HAP-1 (cell line): ENCODE measurements at regions not wholly inside any gene's neighbourhood (a gene's known extent, or its start where the extent isn't known, plus 50 kb on each side); places are given as distances from the start of the nearest gene placed in this dataset.

Experiments
- DNase-seq, 2 experiments: peaks; one replicate each; pipeline ENCODE4 v3.0.0-alpha.2; 2016 to 2020; ENCODE audit warnings: low spot score in 2 of 2
- H3K27me3 ChIP-seq: fragments of 250-450 bp; sonication (Bioruptor Pico); 2 replicates; pipeline ENCODE4 v1.5.1; 2020; ENCODE audit warnings: low read depth, mild to moderate bottlenecking, moderate library complexity
- H3K36me3 ChIP-seq: fragments of 250-450 bp; sonication (Bioruptor Pico); replicated peaks from 2 replicates; pipeline ENCODE4 v1.5.1; 2020; ENCODE audit warnings: mild to moderate bottlenecking
- H3K4me1 ChIP-seq: fragments of 250-450 bp; sonication (Bioruptor Pico); 2 replicates; pipeline ENCODE4 v1.5.1; 2020; ENCODE audit warnings: mild to moderate bottlenecking
- H3K4me3 ChIP-seq: fragments of 250-450 bp; sonication (Bioruptor Pico); 2 replicates; pipeline ENCODE4 v1.5.1; 2020; ENCODE audit warnings: mild to moderate bottlenecking, moderate library complexity
- H3K9me3 ChIP-seq: fragments of 250-450 bp; sonication (Bioruptor Pico); 2 replicates; pipeline ENCODE4 v1.5.1; 2020; ENCODE audit warnings: mild to moderate bottlenecking, moderate library complexity
- in situ Hi-C: fragments of 300-500 bp; cut with MboI; formaldehyde crosslinking; loops from 3 replicates; pipeline ENCODE4 v1.14.3; 2020; ENCODE audit warnings: low sequenced_read_pairs, inconsistent platforms, mixed read lengths

DNA sequence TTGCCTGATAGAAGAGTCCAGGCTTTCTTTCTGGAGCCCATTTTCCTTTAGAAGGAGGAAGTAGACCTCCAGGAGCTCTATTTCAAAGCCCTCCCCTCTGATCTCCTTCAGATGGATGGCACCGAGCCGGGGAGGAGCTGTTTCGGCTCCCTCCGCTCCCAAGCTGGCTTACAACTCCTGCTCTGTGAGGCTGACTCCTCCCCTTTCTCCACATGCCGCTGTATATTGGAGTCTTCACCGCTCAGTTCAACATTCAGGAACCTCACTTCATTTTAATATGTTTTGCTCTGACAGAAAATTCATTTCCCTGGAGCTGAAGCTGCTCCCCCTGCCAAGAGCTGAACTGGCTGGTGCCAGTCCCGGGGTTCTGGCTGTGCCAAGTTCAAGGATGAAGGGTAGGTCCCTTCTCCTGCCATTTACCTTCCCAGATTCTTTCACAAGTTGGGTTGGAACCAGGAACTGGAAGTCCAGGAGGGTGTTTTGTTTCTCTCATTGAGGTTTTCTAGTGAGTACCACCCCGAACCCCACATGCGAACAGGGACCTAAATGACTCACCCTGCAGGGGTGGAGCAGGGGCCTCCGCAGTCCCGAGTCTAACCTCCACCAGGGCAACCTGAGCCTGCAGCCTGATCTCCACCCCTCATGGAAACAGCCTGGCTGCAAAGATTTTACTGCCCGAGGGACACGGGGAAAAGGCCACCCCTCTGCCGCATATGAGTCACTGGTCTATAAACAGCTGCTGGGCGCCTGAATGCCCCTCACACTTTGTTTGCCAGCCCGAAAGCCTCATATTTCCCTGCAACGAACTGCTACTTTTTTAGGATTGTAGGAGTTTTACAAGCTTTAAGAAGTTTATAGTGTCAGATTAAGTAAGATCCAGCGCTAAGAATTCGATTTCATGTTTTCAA lies 68.6 kb upstream of the FOXA2 start:
- no peak for DNase-seq
- in situ Hi-C loops: no loop called here
- Histone ChIP-seq H3K36me3 (no peaks in the 10 kb centered on the region), H3K4me1 (no peaks in the 10 kb centered on the region), H3K4me3 (no peak overlapping the region), H3K9me3 (no peaks in the 10 kb centered on the region), H3K27me3 (no peaks in the 10 kb centered on the region)

DNA sequence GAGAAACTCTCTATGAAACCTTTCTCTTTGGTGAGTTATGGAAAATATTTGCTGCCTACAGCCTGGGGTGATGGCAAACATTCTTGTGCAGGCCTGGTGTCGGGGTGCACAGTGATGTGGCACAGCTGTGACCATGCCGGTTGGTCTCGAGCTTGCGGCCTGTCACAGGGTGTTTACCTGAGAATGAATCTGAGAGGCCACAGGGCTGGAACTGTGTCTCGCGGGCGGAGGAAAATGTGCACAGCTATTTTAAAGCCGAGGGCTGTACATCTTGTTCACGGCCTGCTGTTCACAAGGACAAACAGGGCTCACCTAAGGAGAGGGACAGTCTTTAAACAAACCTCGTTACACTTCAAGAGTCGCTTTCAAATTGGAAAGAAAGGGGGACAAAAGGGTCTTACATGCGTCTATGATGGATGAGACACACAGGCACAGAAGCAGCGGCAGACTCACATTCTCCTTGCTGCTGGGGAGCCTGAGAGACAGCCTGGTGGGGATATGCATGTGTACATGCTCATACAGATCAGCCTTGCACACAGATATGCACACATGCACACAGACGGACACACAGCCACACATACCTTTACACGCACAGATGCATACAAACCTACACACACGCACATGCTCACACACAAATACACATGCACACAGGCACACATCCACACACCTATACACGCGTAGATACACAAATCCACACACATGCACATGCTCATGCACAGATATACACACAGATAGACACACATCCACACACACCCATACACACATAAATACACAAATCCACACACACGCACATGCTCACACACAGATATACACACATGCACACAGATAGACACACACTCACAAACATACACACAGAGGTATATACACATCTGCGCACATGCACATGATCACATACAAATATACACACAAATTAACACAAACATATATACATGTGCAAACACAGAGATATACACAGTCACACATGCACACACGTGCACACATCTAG lies 69.6 kb upstream of the FOXA2 start:
- no peak overlapping the region for H3K4me3 ChIP-seq
- DNase-seq: no peak
- no peaks in the 10 kb centered on the region for H3K9me3 ChIP-seq
- H3K27me3 ChIP-seq: no peaks in the 10 kb centered on the region
- in situ Hi-C loops: no loop called here
- H3K36me3 ChIP-seq: no peaks in the 10 kb centered on the region
- no peaks in the 10 kb centered on the region for H3K4me1 ChIP-seq

- H3K36me3 ChIP-seq: no peaks in the 10 kb centered on the region
- no peaks in the 10 kb centered on the region for H3K27me3 ChIP-seq
- no peak for DNase-seq
- in situ Hi-C loops: no loop called here
- no peaks in the 10 kb centered on the region for H3K9me3 ChIP-seq
- no peak overlapping the region for H3K4me3 ChIP-seq
- no peaks in the 10 kb centered on the region for H3K4me1 ChIP-seq
Measured at GRCh38 chr20:22663528-22664025, 79.2 kb upstream of the FOXA2 start.

- DNase-seq: no peak
- in situ Hi-C loops: no loop called here
- H3K36me3 ChIP-seq: no peaks in the 10 kb centered on the region
- no peaks in the 10 kb centered on the region for H3K27me3 ChIP-seq
- no peaks in the 10 kb centered on the region for H3K4me1 ChIP-seq
- H3K4me3 ChIP-seq: no peak overlapping the region
- H3K9me3 ChIP-seq: no peaks in the 10 kb centered on the region
Measured at GRCh38 chr20:22667198-22667597, 82.8 kb upstream of the FOXA2 start.

DNA sequence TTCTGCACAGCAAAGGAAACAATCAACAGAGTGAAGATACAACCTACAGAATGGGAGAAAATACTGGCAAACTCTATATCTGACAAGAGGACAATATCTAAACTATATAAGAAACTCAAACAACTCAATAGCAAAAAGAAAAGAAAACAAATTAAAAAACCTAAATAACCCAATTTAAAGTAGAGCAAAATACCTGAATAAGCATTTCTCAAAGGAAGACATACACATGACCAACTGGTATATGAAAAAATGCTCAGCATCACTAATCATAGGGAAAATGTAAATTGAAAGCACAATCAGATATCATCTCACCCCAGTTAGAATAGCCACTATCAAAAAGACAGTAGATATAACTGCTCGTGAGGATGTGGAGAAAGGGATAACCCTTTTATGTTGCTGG lies 87.8 kb upstream of the FOXA2 start:
- H3K4me1 ChIP-seq: no peaks in the 10 kb centered on the region
- no peak overlapping the region for H3K4me3 ChIP-seq
- H3K36me3 ChIP-seq: no peaks in the 10 kb centered on the region
- H3K27me3 ChIP-seq: no peaks in the 10 kb centered on the region
- DNase-seq: no peak
- in situ Hi-C loops: no loop called here
- H3K9me3 ChIP-seq: no peaks in the 10 kb centered on the region

GRCh38 chr20:22673467-22673866 lies 89.1 kb upstream of the FOXA2 start:
- in situ Hi-C loops: no loop called here
- H3K27me3 ChIP-seq: no peaks in the 10 kb centered on the region
- DNase-seq: no peak
- no peaks in the 10 kb centered on the region for H3K4me1 ChIP-seq
- no peak overlapping the region for H3K4me3 ChIP-seq
- H3K36me3 ChIP-seq: no peaks in the 10 kb centered on the region
- H3K9me3 ChIP-seq: no peaks in the 10 kb centered on the region

DNA sequence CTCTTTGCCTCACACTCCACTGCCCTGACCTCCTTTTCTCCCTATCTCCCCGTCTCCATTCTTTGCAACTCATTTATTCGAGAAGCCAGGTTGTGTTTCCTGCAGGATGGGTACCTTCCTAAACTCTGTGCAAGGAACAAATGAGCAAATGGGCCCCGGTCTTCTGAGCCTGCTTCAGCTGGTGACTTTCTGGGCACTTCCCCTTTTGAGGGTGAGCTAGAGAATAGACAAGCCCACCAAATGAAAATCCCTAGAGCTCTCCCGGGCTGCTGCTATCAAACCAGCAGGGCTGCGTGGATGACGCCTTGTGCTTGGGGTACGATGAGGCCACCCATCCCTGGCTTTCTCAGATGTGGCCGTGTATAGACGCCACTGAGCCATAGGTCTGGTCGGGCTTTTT lies 91.0 kb upstream of the FOXA2 start:
- no peak for DNase-seq

GRCh38 chr20:22678678-22679077 lies 94.3 kb upstream of the FOXA2 start:
- Histone ChIP-seq H3K27me3 (no peaks in the 10 kb centered on the region), H3K9me3 (no peaks in the 10 kb centered on the region), H3K4me1 (no peaks in the 10 kb centered on the region), H3K4me3 (no peak overlapping the region), H3K36me3 (no peaks in the 10 kb centered on the region)
- in situ Hi-C loops: no loop called here
- no peak for DNase-seq

More for the DNA sequence above, 91.0 kb upstream of the FOXA2 start:
- Histone ChIP-seq H3K4me1 (no peaks in the 10 kb centered on the region), H3K9me3 (no peaks in the 10 kb centered on the region), H3K4me3 (no peak overlapping the region), H3K27me3 (no peaks in the 10 kb centered on the region), H3K36me3 (no peaks in the 10 kb centered on the region)
- in situ Hi-C loops: no loop called here

DNA sequence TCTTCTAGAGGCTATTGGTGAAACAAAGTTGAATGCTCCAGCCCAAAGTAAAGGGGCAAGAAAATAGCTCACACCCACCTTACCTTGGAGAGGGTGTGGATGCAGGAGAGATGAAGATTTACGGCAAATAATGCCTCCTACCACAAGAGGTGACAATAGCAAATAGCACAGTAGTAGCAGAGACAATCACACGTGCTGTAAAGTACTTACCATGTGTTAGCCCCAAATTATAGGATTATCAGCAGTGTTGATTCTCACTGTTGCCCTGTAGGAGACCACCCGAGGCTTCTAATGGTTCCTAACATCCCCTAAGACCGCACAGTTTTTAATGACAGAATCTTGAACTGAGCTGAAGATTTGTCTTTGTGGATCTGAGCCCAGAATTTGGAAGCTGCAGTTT lies 94.8 kb upstream of the FOXA2 start:
- H3K4me1 ChIP-seq: no peaks in the 10 kb centered on the region
- DNase-seq: no peak
- H3K4me3 ChIP-seq: no peak overlapping the region
- H3K36me3 ChIP-seq: no peaks in the 10 kb centered on the region
- in situ Hi-C loops: no loop called here
- no peaks in the 10 kb centered on the region for H3K27me3 ChIP-seq
- H3K9me3 ChIP-seq: no peaks in the 10 kb centered on the region

DNA sequence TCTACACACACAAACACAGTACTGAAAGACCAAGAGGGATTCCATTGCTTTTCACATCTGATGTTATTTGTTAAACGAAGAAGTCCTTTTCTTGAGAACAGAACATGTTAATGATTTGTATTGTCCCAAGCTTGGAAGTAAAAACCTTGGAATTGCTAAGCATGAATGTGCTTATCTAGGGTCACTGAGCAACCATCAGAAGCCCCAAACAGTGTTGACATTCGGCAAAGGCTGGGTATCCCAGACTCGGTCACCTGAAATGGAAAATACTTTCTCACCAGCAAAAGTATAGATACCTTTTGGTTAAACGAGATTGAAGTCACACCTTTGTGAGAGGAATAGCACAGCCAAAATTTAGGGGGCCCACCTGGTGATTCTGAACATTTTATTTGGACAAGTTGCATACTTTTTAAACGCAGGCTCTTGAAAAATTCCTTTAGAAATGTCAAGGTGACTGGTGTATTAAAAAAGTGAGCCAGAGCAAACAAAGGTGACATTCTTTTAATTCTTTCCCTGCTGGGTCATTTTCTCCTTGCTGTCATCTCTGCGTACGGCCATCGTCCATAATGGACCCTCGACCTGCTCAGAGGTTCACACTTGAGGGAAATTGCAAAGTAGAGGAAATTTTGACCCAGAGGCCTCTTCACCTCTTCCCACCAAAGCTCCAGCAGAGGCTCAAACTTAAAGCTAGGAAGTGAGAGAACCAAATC lies 95.8 kb upstream of the FOXA2 start:
- no peaks in the 10 kb centered on the region for H3K36me3 ChIP-seq
- H3K9me3 ChIP-seq: no peaks in the 10 kb centered on the region
- no peaks in the 10 kb centered on the region for H3K4me1 ChIP-seq
- no peak for DNase-seq
- no peaks in the 10 kb centered on the region for H3K27me3 ChIP-seq
- H3K4me3 ChIP-seq: no peak overlapping the region
- in situ Hi-C loops: loop anchor here (10.0 kb wide), 1 partner anchor 345 kb away; no protein-coding TSS in a partner anchor

DNA sequence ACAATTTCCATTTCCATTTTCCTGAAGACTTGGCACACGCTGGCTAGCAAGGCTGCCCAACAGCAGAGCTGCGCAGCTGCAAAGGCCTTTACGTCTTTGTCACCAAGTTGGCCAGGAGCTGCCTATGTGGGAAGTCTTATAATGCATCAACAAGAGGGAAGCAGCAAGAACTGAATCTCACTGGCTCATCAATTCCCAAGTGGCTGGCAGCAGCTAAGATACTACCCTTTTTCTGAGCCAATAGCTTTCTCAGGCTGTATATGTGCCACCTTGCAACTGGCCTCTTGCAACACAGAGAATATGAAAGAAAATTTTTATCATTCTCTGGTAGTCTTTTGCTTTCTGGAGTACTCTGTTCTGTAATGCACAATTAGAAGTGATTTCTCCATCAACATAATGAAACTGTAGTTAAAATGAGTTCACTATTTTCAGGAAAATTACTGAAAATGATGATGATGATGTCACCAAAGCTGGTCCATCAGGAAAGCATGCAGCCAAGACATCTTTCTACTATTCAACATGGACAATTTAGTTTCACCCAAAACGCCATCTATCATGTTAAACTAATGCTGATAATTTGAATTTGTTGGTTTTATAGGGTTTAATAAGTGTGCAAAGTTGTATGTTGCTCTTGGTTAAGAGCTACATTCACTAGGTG lies 97.3 kb upstream of the FOXA2 start:
- Histone ChIP-seq H3K9me3 (no peaks in the 10 kb centered on the region), H3K4me3 (no peak overlapping the region), H3K36me3 (no peaks in the 10 kb centered on the region), H3K27me3 (no peaks in the 10 kb centered on the region), H3K4me1 (no peaks in the 10 kb centered on the region)
- no peak for DNase-seq
- in situ Hi-C loops: loop anchor here (10.0 kb wide), 1 partner anchor 347 kb away; no protein-coding TSS in a partner anchor

DNA sequence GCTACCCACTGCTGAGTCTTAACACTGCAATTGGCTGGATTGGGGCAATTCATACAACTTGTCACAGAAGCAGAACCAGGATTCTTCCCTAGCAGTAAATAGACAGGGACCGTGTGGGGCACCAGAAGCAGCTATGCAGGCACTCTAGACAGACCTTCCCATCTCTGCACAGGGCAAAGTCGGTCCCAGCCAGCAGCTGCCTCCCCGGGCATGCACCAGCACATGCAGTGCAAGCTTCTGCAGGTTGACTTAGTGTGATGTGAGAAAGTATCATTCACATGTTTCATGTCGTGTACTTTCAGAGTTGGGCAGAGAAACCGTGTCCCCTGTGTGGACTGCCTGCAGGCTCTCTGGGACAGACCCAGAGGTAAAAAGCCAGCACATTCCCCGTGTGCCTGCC lies 98.0 kb upstream of the FOXA2 start:
- in situ Hi-C loops: loop anchor here (10.0 kb wide), 1 partner anchor 348 kb away; no protein-coding TSS in a partner anchor
- DNase-seq: no peak
- no peaks in the 10 kb centered on the region for H3K4me1 ChIP-seq
- H3K9me3 ChIP-seq: no peaks in the 10 kb centered on the region
- no peak overlapping the region for H3K4me3 ChIP-seq
- no peaks in the 10 kb centered on the region for H3K27me3 ChIP-seq
- H3K36me3 ChIP-seq: no peaks in the 10 kb centered on the region
